ENCODE measurements at regions not wholly inside any gene's neighbourhood (a gene's known extent, or its start where the extent isn't known, plus 50 kb on each side); places are given as distances from the start of the nearest gene placed in this dataset.

GRCh38 chr2:204331180-204331579, 214.1 kb upstream of the PARD3B start:
- no peak for TF ChIP-seq CTCF (IDR thresholded peaks at IDR 0.05)
- no peak for TF ChIP-seq POLR2A (IDR thresholded peaks at IDR 0.05)

All from stomach (tissue), 4 donors.